SK-N-SH treated with all-trans-retinoic acid at 6 μM for 48 hours (cell line): ENCODE measurements at regions not wholly inside any gene's neighbourhood (a gene's known extent, or its start where the extent isn't known, plus 50 kb on each side); places are given as distances from the start of the nearest gene placed in this dataset.

ENCODE experiments used
- ARNTL ChIP-seq: fragments of 450-650 bp; formaldehyde crosslinking; IDR thresholded peaks from 2 replicates; pipeline ENCODE4 v1.5.0; 2020; ENCODE audit warnings: low read depth, mild to moderate bottlenecking, moderate library complexity, borderline replicate concordance
- PPARA ChIP-seq: fragments of 250-450 bp; sonication (Bioruptor Pico); IDR thresholded peaks from 2 replicates; pipeline ENCODE4 v1.5.0; 2020; ENCODE audit warnings: mild to moderate bottlenecking, borderline replicate concordance
- RARB ChIP-seq: fragments of 250-450 bp; sonication (Bioruptor Pico); IDR thresholded peaks from 2 replicates; pipeline ENCODE4 v1.8.0; 2021; ENCODE audit warnings: mild to moderate bottlenecking, moderate library complexity
- SNAI2 ChIP-seq: fragments of 250-450 bp; sonication (Bioruptor Pico); IDR thresholded peaks from 2 replicates; pipeline ENCODE4 v1.5.0; 2020; ENCODE audit warnings: mild to moderate bottlenecking, moderate library complexity
- TCF4 ChIP-seq: fragments of 250-450 bp; sonication (Bioruptor Pico); IDR thresholded peaks from 2 replicates; pipeline ENCODE4 v1.8.0; 2021; ENCODE audit warnings: mild to moderate bottlenecking, moderate library complexity, borderline replicate concordance
- TOX ChIP-seq: fragments of 250-450 bp; sonication (Bioruptor Pico); IDR thresholded peaks from 2 replicates; pipeline ENCODE4 v1.8.0; 2021; ENCODE audit warnings: mild to moderate bottlenecking, moderate library complexity, borderline replicate concordance
- ZC3H10 ChIP-seq: fragments of 250-450 bp; sonication (Bioruptor Pico); IDR thresholded peaks from 2 replicates; pipeline ENCODE4 v1.5.1; 2021; ENCODE audit warnings: mild to moderate bottlenecking, moderate library complexity
- ZFP3 ChIP-seq: fragments of 250-450 bp; sonication (Bioruptor Pico); IDR thresholded peaks from 2 replicates; pipeline ENCODE4 v1.5.0; 2020; ENCODE audit warnings: mild to moderate bottlenecking, moderate library complexity
- ZFP30 ChIP-seq: fragments of 450-650 bp; formaldehyde crosslinking; IDR thresholded peaks from 2 replicates; pipeline ENCODE4 v1.5.0; 2022; ENCODE audit warnings: mild to moderate bottlenecking, moderate library complexity
- ZNF565 ChIP-seq: fragments of 450-650 bp; formaldehyde crosslinking; conservative IDR thresholded peaks from 2 replicates; pipeline ENCODE4 v1.5.0; 2020; ENCODE audit warnings: low read depth, mild to moderate bottlenecking, moderate library complexity
- ZNF70 ChIP-seq: fragments of 450-650 bp; formaldehyde crosslinking; IDR thresholded peaks from 2 replicates; pipeline ENCODE4 v1.5.0; 2020; ENCODE audit warnings: mild to moderate bottlenecking, moderate library complexity
- TF ChIP-seq, protein P1 (sequence below): fragments of 250-450 bp; sonication (Bioruptor Pico); IDR thresholded peaks from 2 replicates; pipeline ENCODE4 v1.8.0; 2020; ENCODE audit warnings: mild to moderate bottlenecking, moderate library complexity, borderline replicate concordance
- TF ChIP-seq, protein P2 (sequence below): fragments of 250-450 bp; sonication (Bioruptor Pico); IDR thresholded peaks from 2 replicates; pipeline ENCODE4 v1.5.0; 2020; ENCODE audit warnings: mild to moderate bottlenecking, moderate library complexity

DNA sequence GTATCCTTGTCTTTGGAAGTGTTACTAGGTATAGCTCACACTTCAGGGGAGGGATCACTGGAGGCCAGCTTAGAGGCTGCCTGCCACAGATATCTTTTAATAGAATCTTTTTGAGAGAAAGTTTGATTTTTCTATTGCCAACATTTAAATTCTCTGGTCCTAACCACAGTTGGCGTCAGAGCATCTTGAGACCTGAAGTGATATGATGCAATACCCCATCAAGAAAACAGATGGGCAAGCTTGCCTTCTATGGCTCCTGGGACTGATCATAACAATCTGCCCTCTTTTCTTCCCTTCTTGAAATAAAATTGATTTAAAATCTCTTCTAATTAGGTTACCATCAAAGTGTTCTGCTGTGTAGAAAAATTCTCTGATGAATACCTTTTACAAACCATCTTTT lies 105.5 kb upstream of the ACKR3 start:
- TF ChIP-seq PPARA (CRISPR knock-in tag) = no peak
- no peak for TF ChIP-seq ZNF565
- no peak for TF ChIP-seq ZFP3 (CRISPR knock-in tag)
- TF ChIP-seq ZFP30 (CRISPR knock-in tag) = no peak
- no peak for TF ChIP-seq ZNF70
- TF ChIP-seq, protein P1, sequence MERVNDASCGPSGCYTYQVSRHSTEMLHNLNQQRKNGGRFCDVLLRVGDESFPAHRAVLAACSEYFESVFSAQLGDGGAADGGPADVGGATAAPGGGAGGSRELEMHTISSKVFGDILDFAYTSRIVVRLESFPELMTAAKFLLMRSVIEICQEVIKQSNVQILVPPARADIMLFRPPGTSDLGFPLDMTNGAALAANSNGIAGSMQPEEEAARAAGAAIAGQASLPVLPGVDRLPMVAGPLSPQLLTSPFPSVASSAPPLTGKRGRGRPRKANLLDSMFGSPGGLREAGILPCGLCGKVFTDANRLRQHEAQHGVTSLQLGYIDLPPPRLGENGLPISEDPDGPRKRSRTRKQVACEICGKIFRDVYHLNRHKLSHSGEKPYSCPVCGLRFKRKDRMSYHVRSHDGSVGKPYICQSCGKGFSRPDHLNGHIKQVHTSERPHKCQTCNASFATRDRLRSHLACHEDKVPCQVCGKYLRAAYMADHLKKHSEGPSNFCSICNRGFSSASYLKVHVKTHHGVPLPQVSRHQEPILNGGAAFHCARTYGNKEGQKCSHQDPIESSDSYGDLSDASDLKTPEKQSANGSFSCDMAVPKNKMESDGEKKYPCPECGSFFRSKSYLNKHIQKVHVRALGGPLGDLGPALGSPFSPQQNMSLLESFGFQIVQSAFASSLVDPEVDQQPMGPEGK (CRISPR knock-in tag) = no peak
- no peak for TF ChIP-seq TOX
- TF ChIP-seq RARB (CRISPR knock-in tag) = no peak
- no peak for TF ChIP-seq ARNTL (CRISPR knock-in tag)
- no peak for TF ChIP-seq ZC3H10 (CRISPR knock-in tag)
- no peak for TF ChIP-seq SNAI2 (CRISPR knock-in tag)
- TF ChIP-seq, protein P2, sequence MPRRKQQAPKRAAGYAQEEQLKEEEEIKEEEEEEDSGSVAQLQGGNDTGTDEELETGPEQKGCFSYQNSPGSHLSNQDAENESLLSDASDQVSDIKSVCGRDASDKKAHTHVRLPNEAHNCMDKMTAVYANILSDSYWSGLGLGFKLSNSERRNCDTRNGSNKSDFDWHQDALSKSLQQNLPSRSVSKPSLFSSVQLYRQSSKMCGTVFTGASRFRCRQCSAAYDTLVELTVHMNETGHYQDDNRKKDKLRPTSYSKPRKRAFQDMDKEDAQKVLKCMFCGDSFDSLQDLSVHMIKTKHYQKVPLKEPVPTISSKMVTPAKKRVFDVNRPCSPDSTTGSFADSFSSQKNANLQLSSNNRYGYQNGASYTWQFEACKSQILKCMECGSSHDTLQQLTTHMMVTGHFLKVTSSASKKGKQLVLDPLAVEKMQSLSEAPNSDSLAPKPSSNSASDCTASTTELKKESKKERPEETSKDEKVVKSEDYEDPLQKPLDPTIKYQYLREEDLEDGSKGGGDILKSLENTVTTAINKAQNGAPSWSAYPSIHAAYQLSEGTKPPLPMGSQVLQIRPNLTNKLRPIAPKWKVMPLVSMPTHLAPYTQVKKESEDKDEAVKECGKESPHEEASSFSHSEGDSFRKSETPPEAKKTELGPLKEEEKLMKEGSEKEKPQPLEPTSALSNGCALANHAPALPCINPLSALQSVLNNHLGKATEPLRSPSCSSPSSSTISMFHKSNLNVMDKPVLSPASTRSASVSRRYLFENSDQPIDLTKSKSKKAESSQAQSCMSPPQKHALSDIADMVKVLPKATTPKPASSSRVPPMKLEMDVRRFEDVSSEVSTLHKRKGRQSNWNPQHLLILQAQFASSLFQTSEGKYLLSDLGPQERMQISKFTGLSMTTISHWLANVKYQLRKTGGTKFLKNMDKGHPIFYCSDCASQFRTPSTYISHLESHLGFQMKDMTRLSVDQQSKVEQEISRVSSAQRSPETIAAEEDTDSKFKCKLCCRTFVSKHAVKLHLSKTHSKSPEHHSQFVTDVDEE (CRISPR knock-in tag) = no peak
- no peak for TF ChIP-seq TCF4 (CRISPR knock-in tag)
